Vagina (tissue), 2 donors: ENCODE measurements at regions not wholly inside any gene's neighbourhood (a gene's known extent, or its start where the extent isn't known, plus 50 kb on each side); places are given as distances from the start of the nearest gene placed in this dataset.

Source experiments
- CTCF ChIP-seq, 3 experiments: fragments of 450-650 bp in 2 of 3; fragments of 200-600 bp in 1 of 3; sonication (generic) in 1 of 3; IDR thresholded peaks; one replicate each; pipeline ENCODE4 v1.5.1; 2017 to 2019; ENCODE audit warnings: antibody characterized with exemption in 3 of 3, mild to moderate bottlenecking in 2 of 3, moderate library complexity in 2 of 3
- POLR2A ChIP-seq, 2 donors: fragments of 450-650 bp; IDR thresholded peaks; one replicate each; pipeline ENCODE4 v1.6.1; 2017; ENCODE audit warnings: antibody characterized with exemption in 2 of 2, mild to moderate bottlenecking in 2 of 2, moderate library complexity in 2 of 2
- POLR2AphosphoS5 ChIP-seq, 2 donors: sonication (generic); formaldehyde crosslinking; IDR thresholded peaks; one replicate each; pipeline ENCODE4 v1.9.0; 2017; ENCODE audit warnings: antibody characterized with exemption in 2 of 2, mild to moderate bottlenecking in 2 of 2, low read depth in 1 of 2; ENCODE audit not compliant: insufficient read depth in 1 of 2

- TF ChIP-seq CTCF (IDR thresholded peaks at IDR 0.05) (no peak), POLR2AphosphoS5 (IDR thresholded peaks at IDR 0.05; ENCODE audit: insufficient read depth in 1 of 2, low read depth in 1 of 2) (no peak), POLR2A (IDR thresholded peaks at IDR 0.05) (no peak)
These were observed 1345.9 kb downstream of the BRD1 start for GRCh38 chr22:48481748-48482147.
